ENCODE measurements at regions not wholly inside any gene's neighbourhood (a gene's known extent, or its start where the extent isn't known, plus 50 kb on each side); places are given as distances from the start of the nearest gene placed in this dataset.
A peak's percentile ranks its signal among the peaks of the same experiment; 100 is the strongest.

DNA sequence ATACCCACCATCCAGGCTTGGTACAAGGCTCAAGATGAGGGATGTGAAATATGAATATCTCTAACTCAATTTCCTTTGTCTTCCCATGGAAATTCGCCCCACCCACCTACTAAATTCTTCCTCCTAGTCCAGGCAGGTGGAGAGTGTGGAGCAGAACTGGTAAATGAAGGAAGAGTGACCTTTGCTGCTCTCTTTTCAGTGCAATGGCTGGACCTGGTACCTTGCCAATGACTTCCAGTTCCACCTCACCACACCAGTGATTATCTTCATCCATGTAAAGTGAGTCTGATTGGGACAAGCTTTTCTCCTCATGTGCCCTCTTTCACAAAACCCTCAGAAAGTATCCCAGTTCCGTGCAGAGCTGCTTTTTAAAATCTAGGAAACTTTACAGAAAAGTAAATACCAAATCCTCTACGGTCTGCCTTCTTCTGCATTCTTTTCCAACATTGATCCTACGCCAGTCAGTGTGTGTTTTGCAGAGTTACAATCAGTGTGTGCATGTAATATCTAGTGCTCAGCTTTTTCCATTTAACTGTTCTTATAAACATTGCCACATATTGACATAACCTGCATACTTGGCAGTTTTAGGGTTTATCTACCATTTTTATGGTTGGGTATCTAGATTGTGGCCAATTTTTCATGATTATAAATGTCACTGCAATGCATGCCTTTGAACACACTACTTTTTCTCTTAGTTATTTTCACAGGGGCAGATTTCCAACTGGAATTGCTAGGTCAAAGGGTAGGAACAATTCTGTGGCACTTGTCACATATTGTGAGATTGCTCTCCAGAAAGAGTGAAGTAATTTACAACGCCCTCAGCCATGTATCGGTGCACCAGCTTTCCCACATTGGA, 86.5 kb upstream of the SEC11C start:
- no peak overlapping the region for H3K4me3 ChIP-seq (ENCODE audit: low read depth, low read length)
- TF ChIP-seq, protein P1, sequence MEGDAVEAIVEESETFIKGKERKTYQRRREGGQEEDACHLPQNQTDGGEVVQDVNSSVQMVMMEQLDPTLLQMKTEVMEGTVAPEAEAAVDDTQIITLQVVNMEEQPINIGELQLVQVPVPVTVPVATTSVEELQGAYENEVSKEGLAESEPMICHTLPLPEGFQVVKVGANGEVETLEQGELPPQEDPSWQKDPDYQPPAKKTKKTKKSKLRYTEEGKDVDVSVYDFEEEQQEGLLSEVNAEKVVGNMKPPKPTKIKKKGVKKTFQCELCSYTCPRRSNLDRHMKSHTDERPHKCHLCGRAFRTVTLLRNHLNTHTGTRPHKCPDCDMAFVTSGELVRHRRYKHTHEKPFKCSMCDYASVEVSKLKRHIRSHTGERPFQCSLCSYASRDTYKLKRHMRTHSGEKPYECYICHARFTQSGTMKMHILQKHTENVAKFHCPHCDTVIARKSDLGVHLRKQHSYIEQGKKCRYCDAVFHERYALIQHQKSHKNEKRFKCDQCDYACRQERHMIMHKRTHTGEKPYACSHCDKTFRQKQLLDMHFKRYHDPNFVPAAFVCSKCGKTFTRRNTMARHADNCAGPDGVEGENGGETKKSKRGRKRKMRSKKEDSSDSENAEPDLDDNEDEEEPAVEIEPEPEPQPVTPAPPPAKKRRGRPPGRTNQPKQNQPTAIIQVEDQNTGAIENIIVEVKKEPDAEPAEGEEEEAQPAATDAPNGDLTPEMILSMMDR (IDR thresholded peaks at IDR 0.05; ENCODE audit: borderline replicate concordance, insufficient read depth, low read depth, low read length), result no peak

DNA sequence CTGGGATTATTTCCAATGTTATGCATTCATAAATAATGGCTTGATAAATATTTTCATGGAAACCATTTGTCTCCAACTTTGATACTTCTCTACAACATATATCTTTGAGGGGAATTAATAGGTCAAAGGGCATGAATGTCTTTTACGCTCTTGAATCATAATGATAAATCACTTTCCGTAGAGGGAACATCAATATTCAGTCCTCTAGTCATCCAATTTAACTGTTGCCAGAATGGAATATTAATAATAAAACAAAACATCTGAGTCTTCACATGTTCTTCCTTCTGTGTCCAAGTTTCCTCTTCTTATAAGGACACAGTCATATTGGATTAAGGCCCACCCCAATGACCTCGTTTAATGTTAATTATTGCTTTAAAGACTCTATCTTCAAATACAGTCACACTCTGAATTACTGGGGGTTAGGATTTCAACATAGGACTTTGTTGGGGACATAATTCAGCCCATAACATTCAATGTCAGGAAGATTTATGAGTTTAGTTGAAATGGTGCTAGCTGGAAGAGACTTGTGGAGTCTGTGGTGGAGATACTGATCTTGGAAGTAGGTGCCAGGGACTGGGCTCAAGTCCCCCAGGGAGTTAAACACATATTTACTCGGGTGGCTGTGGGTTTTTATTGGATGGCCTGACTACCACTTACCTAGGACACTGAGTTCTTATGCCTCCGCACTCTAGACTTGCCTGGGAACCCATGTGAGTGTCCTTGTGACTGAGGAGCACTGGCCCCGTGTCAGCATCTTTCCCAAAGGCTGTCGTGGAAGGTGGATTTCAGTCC, 85.0 kb upstream of the SEC11C start:
- TF ChIP-seq, protein P1 (IDR thresholded peaks at IDR 0.05; ENCODE audit: borderline replicate concordance, insufficient read depth, low read depth, low read length), result no peak
- H3K4me3 ChIP-seq (ENCODE audit: low read depth, low read length), result no peak overlapping the region

DNA sequence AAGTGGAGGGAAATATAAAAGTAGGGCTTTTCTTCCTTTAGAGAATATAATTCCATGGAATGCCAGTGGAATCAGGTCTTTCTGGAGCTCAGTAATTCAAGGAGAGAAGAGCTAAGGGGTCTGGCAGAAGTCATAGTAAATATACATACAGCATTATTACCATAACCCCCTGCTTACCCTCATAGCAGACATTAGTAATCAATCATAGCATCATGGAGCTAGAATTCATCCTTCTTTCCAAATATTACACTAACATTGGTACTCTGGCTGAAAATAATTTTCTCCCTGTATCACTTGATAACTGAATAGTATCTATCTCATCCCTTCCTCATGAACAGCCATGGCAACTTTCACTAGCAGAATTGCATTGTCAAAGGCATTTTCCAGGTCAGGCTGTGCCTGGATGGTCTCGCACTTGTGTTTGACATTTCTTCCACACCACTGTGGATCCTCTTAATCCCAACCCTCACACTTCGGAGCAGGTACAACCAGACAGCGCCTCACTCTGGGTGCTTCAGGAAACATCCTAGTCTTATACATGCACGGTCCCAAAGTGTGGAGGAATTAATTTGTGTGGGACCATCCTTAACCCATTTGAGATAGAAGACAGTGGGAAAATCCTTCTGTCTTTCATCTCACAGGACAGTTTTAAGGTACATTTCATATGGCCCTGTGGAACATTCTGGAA, 84.2 kb upstream of the SEC11C start:
- TF ChIP-seq, protein P1 (IDR thresholded peaks at IDR 0.05; ENCODE audit: borderline replicate concordance, insufficient read depth, low read depth, low read length), result peak; percentile 23; the same call in 1 of the 2 replicates

DNA sequence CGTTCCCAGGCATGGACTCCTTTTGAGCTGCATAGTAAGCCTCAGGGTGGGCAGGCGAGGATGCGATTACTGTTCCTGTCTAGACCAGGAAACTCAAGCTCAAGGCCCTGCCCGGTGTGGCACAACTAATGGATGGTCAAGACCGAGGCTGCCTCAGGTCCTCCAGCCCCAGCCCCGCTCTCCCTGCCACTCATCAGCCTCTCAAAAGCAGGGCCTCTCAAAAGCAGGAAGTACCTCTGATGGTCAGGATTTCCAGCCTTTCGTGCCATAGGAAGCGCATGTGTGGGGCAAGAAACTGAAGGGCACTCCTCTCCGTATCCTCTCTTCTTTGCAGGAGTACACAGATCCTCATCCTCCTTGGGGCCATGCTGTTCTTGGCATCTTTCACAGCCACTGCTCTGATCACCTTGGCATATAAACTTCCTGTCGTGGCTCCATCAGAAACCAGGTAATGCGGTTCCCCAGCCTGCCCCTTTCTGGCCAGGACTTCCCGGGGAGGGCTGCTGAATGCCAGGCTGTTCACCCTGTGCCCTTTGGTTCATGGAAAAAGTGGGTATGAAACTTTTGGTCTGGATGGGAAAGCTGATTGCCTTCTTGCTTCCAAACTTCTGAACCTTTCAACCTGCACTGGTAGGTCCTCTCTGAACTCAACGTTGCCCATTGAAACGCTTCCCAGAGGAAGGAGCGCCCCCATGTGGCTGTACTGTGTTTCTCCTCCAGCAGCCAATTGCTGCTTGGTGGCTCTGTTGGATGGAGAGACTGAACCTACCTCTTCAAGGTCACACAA, 82.8 kb upstream of the SEC11C start:
- H3K4me3 ChIP-seq (ENCODE audit: low read depth, low read length), result no peak overlapping the region
- TF ChIP-seq, protein P1 (IDR thresholded peaks at IDR 0.05; ENCODE audit: borderline replicate concordance, insufficient read depth, low read depth, low read length), result peak; percentile 70

More for the DNA sequence above, 84.2 kb upstream of the SEC11C start:
- H3K4me3 ChIP-seq (ENCODE audit: low read depth, low read length), result no peak overlapping the region

DNA sequence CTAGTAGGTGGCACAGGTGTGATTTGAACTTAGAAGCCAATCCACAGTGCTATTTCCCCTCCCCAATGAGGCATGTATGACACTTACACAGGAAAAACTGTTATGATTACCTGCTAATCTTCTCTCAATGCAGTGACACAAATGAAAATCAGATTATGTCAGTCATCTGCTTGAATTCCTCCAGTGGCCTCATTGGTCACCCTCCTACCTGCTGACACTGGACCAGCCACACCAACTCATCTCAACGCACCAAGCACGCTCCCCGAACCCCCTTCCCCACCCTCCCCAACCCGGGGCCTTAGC, 82.2 kb upstream of the SEC11C start:
- no peak overlapping the region for H3K4me3 ChIP-seq (ENCODE audit: low read depth, low read length)
- TF ChIP-seq, protein P1 (IDR thresholded peaks at IDR 0.05; ENCODE audit: borderline replicate concordance, insufficient read depth, low read depth, low read length), result no peak

DNA sequence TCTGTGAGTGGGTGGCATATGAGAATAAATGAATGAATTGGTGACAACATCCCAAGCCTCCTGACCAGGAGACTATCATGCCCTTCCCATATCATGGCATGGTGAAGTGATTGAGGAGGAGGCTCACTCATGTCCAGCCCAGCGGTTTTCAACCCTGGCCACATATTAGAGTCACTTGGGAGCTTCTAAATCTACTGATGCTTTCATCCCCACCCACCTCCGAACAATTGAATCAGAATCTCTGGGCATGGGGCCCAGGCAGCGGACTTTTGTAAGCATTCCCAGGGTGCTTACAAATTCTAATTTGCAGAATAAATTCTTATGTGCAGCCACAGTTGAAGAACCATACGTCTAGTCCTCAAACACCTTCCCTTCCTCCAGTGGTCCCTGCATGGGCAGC, 81.7 kb upstream of the SEC11C start:
- TF ChIP-seq, protein P1 (IDR thresholded peaks at IDR 0.05; ENCODE audit: borderline replicate concordance, insufficient read depth, low read depth, low read length), result no peak
- no peak overlapping the region for H3K4me3 ChIP-seq (ENCODE audit: low read depth, low read length)
